Tibial nerve (tissue), 4 donors: ENCODE measurements at regions not wholly inside any gene's neighbourhood (a gene's known extent, or its start where the extent isn't known, plus 50 kb on each side); places are given as distances from the start of the nearest gene placed in this dataset.

Experiments used
- DNase-seq, 2 donors: peaks; one replicate each; pipeline ENCODE4 v3.0.0-alpha.2; 2019; ENCODE audit warnings: low spot score in 2 of 2
- H3K27ac ChIP-seq, 4 donors: fragments of 200-600 bp; sonication (generic) in 3 of 4; one replicate each; pipeline ENCODE4 v1.5.1; 2017 to 2019; ENCODE audit warnings: mild to moderate bottlenecking in 1 of 4
- H3K27me3 ChIP-seq, 2 donors: fragments of 200-600 bp; sonication (generic) in 1 of 2; one replicate each; pipeline versions ENCODE4 v1.5.1 to v1.6.0; 2017 to 2019
- H3K36me3 ChIP-seq, 3 donors: fragments of 200-600 bp; sonication (generic); one replicate each; pipeline ENCODE4 v1.5.1; 2018 to 2019
- H3K4me1 ChIP-seq, 4 donors: fragments of 200-600 bp; sonication (generic) in 3 of 4; one replicate each; pipeline ENCODE4 v1.5.1; 2017 to 2019
- H3K4me3 ChIP-seq, 4 donors: fragments of 200-600 bp; sonication (generic) in 3 of 4; one replicate each; pipeline ENCODE4 v1.5.1; 2017 to 2019; ENCODE audit warnings: mild to moderate bottlenecking in 1 of 4, moderate library complexity in 1 of 4
- H3K9me3 ChIP-seq, 4 donors: fragments of 200-600 bp; sonication (generic) in 3 of 4; one replicate each; pipeline ENCODE4 v1.5.1; 2017 to 2019
- CTCF ChIP-seq, 5 experiments: fragments of 200-600 bp in 3 of 5; fragments of 450-650 bp in 2 of 5; sonication (generic) in 3 of 5; IDR thresholded peaks; one replicate each; pipeline ENCODE4 v1.5.1; 2016 to 2019; ENCODE audit warnings: antibody characterized with exemption in 5 of 5, mild to moderate bottlenecking in 3 of 5, moderate library complexity in 2 of 5
- EP300 ChIP-seq, 2 donors: sonication (generic); formaldehyde crosslinking; IDR thresholded peaks; one replicate each; pipeline ENCODE4 v1.6.1; 2017; ENCODE audit warnings: antibody characterized with exemption in 2 of 2, mild to moderate bottlenecking in 1 of 2
- POLR2A ChIP-seq, 2 donors: fragments of 450-650 bp; IDR thresholded peaks; one replicate each; pipeline ENCODE4 v1.6.1; 2017; ENCODE audit warnings: antibody characterized with exemption in 2 of 2, mild to moderate bottlenecking in 2 of 2, moderate library complexity in 2 of 2
- WGBS, 2 donors: methylation state at CpG; one replicate each; pipeline ENCODE4 v1.1.5; 2018; 5-methylcytosine and 5-hydroxymethylcytosine counted together

- DNase-seq, result no peak
- TF ChIP-seq CTCF (IDR thresholded peaks at IDR 0.05) (no peak), POLR2A (IDR thresholded peaks at IDR 0.05) (no peak), EP300 (IDR thresholded peaks at IDR 0.05) (no peak)
- WGBS, 2 donors, result 73 to 79% methylated on average over 3 of the region's 3 CpGs
- no peak overlapping the region for H3K4me3 ChIP-seq
- H3K27me3 ChIP-seq, result no peaks in the 10 kb centered on the region
- H3K4me1 ChIP-seq, result peaks cover 0 to 7% (median 0%) of the 10 kb centered on the region in 4 donors
- no peaks in the 10 kb centered on the region for H3K36me3 ChIP-seq
- H3K27ac ChIP-seq, result no peak overlapping the region
- H3K9me3 ChIP-seq, result no peaks in the 10 kb centered on the region
Measured at GRCh38 chr13:39274739-39275325, 236.6 kb downstream of the NHLRC3 start.

GRCh38 chr13:39279077-39279476 lies 240.8 kb downstream of the NHLRC3 start:
- WGBS, 2 donors, result 73 to 79% methylated on average over 2 of the region's 2 CpGs
- H3K36me3 ChIP-seq, result no peaks in the 10 kb centered on the region
- no peaks in the 10 kb centered on the region for H3K27me3 ChIP-seq
- peaks cover 0 to under 1% (median 0%) of the 10 kb centered on the region in 4 donors for H3K4me1 ChIP-seq
- H3K4me3 ChIP-seq, result no peak overlapping the region
- H3K9me3 ChIP-seq, result no peaks in the 10 kb centered on the region
- H3K27ac ChIP-seq, result no peak overlapping the region
- TF ChIP-seq CTCF (IDR thresholded peaks at IDR 0.05) (no peak), EP300 (IDR thresholded peaks at IDR 0.05) (no peak), POLR2A (IDR thresholded peaks at IDR 0.05) (no peak)
- no peak for DNase-seq

- Histone ChIP-seq H3K27me3 (no peaks in the 10 kb centered on the region), H3K4me3 (no peak overlapping the region), H3K9me3 (peaks cover 0 to 2% (median 0%) of the 10 kb centered on the region in 4 donors), H3K4me1 (no peaks in the 10 kb centered on the region), H3K27ac (no peak overlapping the region), H3K36me3 (no peaks in the 10 kb centered on the region)
- DNase-seq, result no peak
- TF ChIP-seq CTCF (IDR thresholded peaks at IDR 0.05), result no peak
- WGBS, 2 donors, result 47 to 77% methylated on average over 1 of the region's 1 CpG
Measured at GRCh38 chr13:39281539-39282150, 243.4 kb downstream of the NHLRC3 start.

- no peak for TF ChIP-seq EP300 (IDR thresholded peaks at IDR 0.05)
- TF ChIP-seq POLR2A (IDR thresholded peaks at IDR 0.05), result no peak
- no peak for TF ChIP-seq CTCF (IDR thresholded peaks at IDR 0.05)
- Histone ChIP-seq H3K27ac (no peak overlapping the region), H3K9me3 (peaks cover 0 to 10% (median 1%) of the 10 kb centered on the region in 4 donors), H3K4me3 (no peak overlapping the region), H3K36me3 (no peaks in the 10 kb centered on the region), H3K4me1 (no peaks in the 10 kb centered on the region), H3K27me3 (no peaks in the 10 kb centered on the region)
- WGBS, 2 donors, result 89% methylated on average over 4 of the region's 4 CpGs
- no peak for DNase-seq
Measured at GRCh38 chr13:39282400-39282972, 244.2 kb downstream of the NHLRC3 start.

- H3K27me3 ChIP-seq, result no peaks in the 10 kb centered on the region
- DNase-seq, result no peak
- H3K27ac ChIP-seq, result no peak overlapping the region
- 75 to 83% methylated on average over 1 of the region's 1 CpG for WGBS, 2 donors
- TF ChIP-seq EP300 (IDR thresholded peaks at IDR 0.05), result no peak
- no peak for TF ChIP-seq POLR2A (IDR thresholded peaks at IDR 0.05)
- no peak for TF ChIP-seq CTCF (IDR thresholded peaks at IDR 0.05)
- no peaks in the 10 kb centered on the region for H3K36me3 ChIP-seq
- H3K4me3 ChIP-seq, result no peak overlapping the region
- peaks cover 0 to 16% (median 4%) of the 10 kb centered on the region in 4 donors for H3K9me3 ChIP-seq
- H3K4me1 ChIP-seq, result no peaks in the 10 kb centered on the region
Measured at GRCh38 chr13:39283072-39283471, 244.8 kb downstream of the NHLRC3 start.
